HG03342 (cell line): ENCODE measurements at regions not wholly inside any gene's neighbourhood (a gene's known extent, or its start where the extent isn't known, plus 50 kb on each side); places are given as distances from the start of the nearest gene placed in this dataset.

Experiments
- ATAC-seq: cut with Tn5 transposase; IDR thresholded peaks from one replicate; pipeline ENCODE4 v1.9.1; 2021; ENCODE audit warnings: mild to moderate bottlenecking, moderate library complexity; ENCODE audit not compliant: unreplicated experiment

GRCh38 chr2:146869328-146869727 is 975.5 kb upstream of the ACVR2A start:
- ATAC-seq: no peak

GRCh38 chr2:146868051-146868450 is 976.8 kb upstream of the ACVR2A start:
- no peak for ATAC-seq

GRCh38 chr2:146867477-146867986 is 977.3 kb upstream of the ACVR2A start:
- ATAC-seq: no peak

GRCh38 chr2:146853741-146854444 is 990.9 kb upstream of the ACVR2A start:
- no peak for ATAC-seq

- ATAC-seq: no peak
Measured at GRCh38 chr2:146852661-146853060, 992.2 kb upstream of the ACVR2A start.

- no peak for ATAC-seq
Measured at GRCh38 chr2:146850746-146851145, 994.1 kb upstream of the ACVR2A start.

- no peak for ATAC-seq
Measured at GRCh38 chr2:146847846-146848245, 997.0 kb upstream of the ACVR2A start.

GRCh38 chr2:146844226-146844990 is 1000.4 kb upstream of the ACVR2A start:
- no peak for ATAC-seq

GRCh38 chr2:146837857-146838256 is 1007.0 kb upstream of the ACVR2A start:
- no peak for ATAC-seq

GRCh38 chr2:146826388-146826787 is 1018.4 kb upstream of the ACVR2A start:
- ATAC-seq: no peak

GRCh38 chr2:146821836-146822316 is 1023.0 kb upstream of the ACVR2A start:
- no peak for ATAC-seq

- no peak for ATAC-seq
Measured at GRCh38 chr2:146820672-146821071, 1024.2 kb upstream of the ACVR2A start.

GRCh38 chr2:146818122-146818521 is 1026.7 kb upstream of the ACVR2A start:
- no peak for ATAC-seq

GRCh38 chr2:146817613-146818012 is 1027.2 kb upstream of the ACVR2A start:
- ATAC-seq: no peak

- ATAC-seq: no peak
Measured at GRCh38 chr2:146814971-146815370, 1029.9 kb upstream of the ACVR2A start.

GRCh38 chr2:146807568-146808168 is 1037.2 kb upstream of the ACVR2A start:
- no peak for ATAC-seq

- ATAC-seq: no peak
Measured at GRCh38 chr2:146806364-146807005, 1038.3 kb upstream of the ACVR2A start.

GRCh38 chr2:146804288-146804687 is 1040.5 kb upstream of the ACVR2A start:
- ATAC-seq: no peak

GRCh38 chr2:146801886-146802285 is 1042.9 kb upstream of the ACVR2A start:
- no peak for ATAC-seq

GRCh38 chr2:146786396-146786795 is 1058.4 kb upstream of the ACVR2A start:
- no peak for ATAC-seq

- ATAC-seq: no peak
Measured at GRCh38 chr2:146785101-146785500, 1059.7 kb upstream of the ACVR2A start.
